Stimulated activated CD4-positive, alpha-beta T cell treated with anti-CD3 and anti-CD28 coated beads, Interleukin-2, amount 100 ng/mL, for 24 hours (primary cell): ENCODE measurements at regions not wholly inside any gene's neighbourhood (a gene's known extent, or its start where the extent isn't known, plus 50 kb on each side); places are given as distances from the start of the nearest gene placed in this dataset.

Experiments used
- DNase-seq, 2 donors: peaks; one replicate each; pipeline ENCODE4 v3.0.0-alpha.2; 2020

- no peak for DNase-seq
Observed at GRCh38 chr11:43545610-43546009, 134.9 kb upstream of the HSD17B12 start.

GRCh38 chr11:43546561-43547429 is 133.7 kb upstream of the HSD17B12 start:
- no peak for DNase-seq

- no peak for DNase-seq
Observed at GRCh38 chr11:43547430-43547831, 133.1 kb upstream of the HSD17B12 start.

- DNase-seq: no peak
Observed at GRCh38 chr11:43547889-43548381, 132.6 kb upstream of the HSD17B12 start.

- DNase-seq: no peak
Observed at GRCh38 chr11:43548916-43549315, 131.6 kb upstream of the HSD17B12 start.

- no peak for DNase-seq
Observed at GRCh38 chr11:43549624-43550023, 130.9 kb upstream of the HSD17B12 start.

GRCh38 chr11:43550714-43551113 is 129.8 kb upstream of the HSD17B12 start:
- DNase-seq: no peak

- no peak for DNase-seq
Observed at GRCh38 chr11:43554148-43554473, 126.4 kb upstream of the HSD17B12 start.

- DNase-seq: no peak
Observed at GRCh38 chr11:43555186-43555585, 125.4 kb upstream of the HSD17B12 start.

GRCh38 chr11:43555816-43556611 is 124.5 kb upstream of the HSD17B12 start:
- no peak for DNase-seq

GRCh38 chr11:43556612-43557375 is 123.7 kb upstream of the HSD17B12 start:
- DNase-seq: no peak

- no peak for DNase-seq
Observed at GRCh38 chr11:43557553-43558110, 122.9 kb upstream of the HSD17B12 start.

- no peak for DNase-seq
Observed at GRCh38 chr11:43558146-43558545, 122.4 kb upstream of the HSD17B12 start.

GRCh38 chr11:43558556-43559127 is 121.9 kb upstream of the HSD17B12 start:
- no peak for DNase-seq

- no peak for DNase-seq
Observed at GRCh38 chr11:43561832-43562231, 118.7 kb upstream of the HSD17B12 start.

GRCh38 chr11:43567396-43567975 is 113.1 kb upstream of the HSD17B12 start:
- DNase-seq: no peak

GRCh38 chr11:43573233-43573632 is 107.3 kb upstream of the HSD17B12 start:
- DNase-seq: no peak

- DNase-seq: no peak
Observed at GRCh38 chr11:43573873-43574272, 106.7 kb upstream of the HSD17B12 start.

- DNase-seq: no peak
Observed at GRCh38 chr11:43574411-43574810, 106.1 kb upstream of the HSD17B12 start.

GRCh38 chr11:43574949-43575912 is 105.3 kb upstream of the HSD17B12 start:
- peak in 1 of 2 donors; percentile 33 for DNase-seq

GRCh38 chr11:43575913-43576310 is 104.6 kb upstream of the HSD17B12 start:
- no peak for DNase-seq
